22Rv1 (cell line): ENCODE measurements at regions not wholly inside any gene's neighbourhood (a gene's known extent, or its start where the extent isn't known, plus 50 kb on each side); places are given as distances from the start of the nearest gene placed in this dataset.

Experiments
- H3K27ac ChIP-seq: fragments of 450-650 bp; 2 replicates; pipeline ENCODE4 v1.5.1; 2017
- CTCF ChIP-seq: fragments of 450-650 bp; IDR thresholded peaks from 2 replicates; pipeline ENCODE4 v1.5.1; 2017; ENCODE audit warnings: mild to moderate bottlenecking
- ZFX ChIP-seq: fragments of 450-650 bp; IDR thresholded peaks from 2 replicates; pipeline ENCODE4 v1.6.1; 2017; ENCODE audit warnings: antibody characterized with exemption, borderline replicate concordance

- H3K27ac ChIP-seq: no peak overlapping the region
- TF ChIP-seq CTCF (no peak), ZFX (no peak)
Measured at GRCh38 chr18:42445359-42445758, 490.3 kb downstream of the PIK3C3 start.

GRCh38 chr18:42446195-42446594 lies 491.2 kb downstream of the PIK3C3 start:
- H3K27ac ChIP-seq: no peak overlapping the region
- TF ChIP-seq ZFX: no peak
- no peak for TF ChIP-seq CTCF

- TF ChIP-seq CTCF (no peak), ZFX (no peak)
- no peak overlapping the region for H3K27ac ChIP-seq
Measured at GRCh38 chr18:42447688-42448087, 492.7 kb downstream of the PIK3C3 start.

GRCh38 chr18:42458226-42458625 lies 503.2 kb downstream of the PIK3C3 start:
- TF ChIP-seq ZFX (no peak), CTCF (no peak)

GRCh38 chr18:42459873-42460272 lies 504.8 kb downstream of the PIK3C3 start:
- TF ChIP-seq CTCF (no peak), ZFX (no peak)
- no peak overlapping the region for H3K27ac ChIP-seq

More at GRCh38 chr18:42458226-42458625, 503.2 kb downstream of the PIK3C3 start:
- no peak overlapping the region for H3K27ac ChIP-seq

- TF ChIP-seq ZFX: no peak
- TF ChIP-seq CTCF: no peak
Measured at GRCh38 chr18:42471885-42472284, 516.9 kb downstream of the PIK3C3 start.

GRCh38 chr18:42473611-42474010 lies 518.6 kb downstream of the PIK3C3 start:
- no peak for TF ChIP-seq ZFX
- H3K27ac ChIP-seq: no peak overlapping the region

More at GRCh38 chr18:42471885-42472284, 516.9 kb downstream of the PIK3C3 start:
- no peak overlapping the region for H3K27ac ChIP-seq

GRCh38 chr18:42474577-42474976 lies 519.5 kb downstream of the PIK3C3 start:
- TF ChIP-seq ZFX (no peak), CTCF (no peak)
- H3K27ac ChIP-seq: no peak overlapping the region
